HEK293 (cell line): ENCODE measurements at regions not wholly inside any gene's neighbourhood (a gene's known extent, or its start where the extent isn't known, plus 50 kb on each side); places are given as distances from the start of the nearest gene placed in this dataset.
A peak's percentile ranks its signal among the peaks of the same experiment; 100 is the strongest.

Experiments used
- EGR2 ChIP-seq: fragments of 450-650 bp; formaldehyde crosslinking; IDR thresholded peaks from 2 replicates; pipeline ENCODE4 v1.5.1; 2016; ENCODE audit warnings: low read depth, missing biosample characterization, missing genetic modification characterization
- KLF1 ChIP-seq: fragments of 450-650 bp; formaldehyde crosslinking; IDR thresholded peaks from 2 replicates; pipeline ENCODE4 v1.5.1; 2016; ENCODE audit warnings: missing biosample characterization, missing genetic modification characterization
- OSR2 ChIP-seq: fragments of 450-650 bp; formaldehyde crosslinking; IDR thresholded peaks from 2 replicates; pipeline ENCODE4 v1.5.1; 2016; ENCODE audit warnings: missing biosample characterization, missing genetic modification characterization
- PBX3 ChIP-seq: sonication (generic); formaldehyde crosslinking; IDR thresholded peaks from 2 replicates; pipeline ENCODE4 v1.8.1; 2022; ENCODE audit warnings: mild to moderate bottlenecking, moderate library complexity, missing genetic modification reagents
- SP7 ChIP-seq: fragments of 450-650 bp; formaldehyde crosslinking; IDR thresholded peaks from 2 replicates; pipeline ENCODE4 v1.5.1; 2016; ENCODE audit warnings: missing biosample characterization, missing genetic modification characterization
- TCF7L2 ChIP-seq: IDR thresholded peaks from 2 replicates; pipeline ENCODE4 v1.6.1; 2011; ENCODE audit warnings: low read depth, mild to moderate bottlenecking, inconsistent platforms, low read length, moderate library complexity, borderline replicate concordance
- ZBTB1 ChIP-seq: fragments of 450-650 bp; formaldehyde crosslinking; IDR thresholded peaks from 2 replicates; pipeline ENCODE4 v1.5.1; 2016; ENCODE audit warnings: missing biosample characterization, missing genetic modification characterization
- ZBTB48 ChIP-seq: fragments of 450-650 bp; formaldehyde crosslinking; IDR thresholded peaks from 2 replicates; pipeline ENCODE4 v1.5.1; 2016; ENCODE audit warnings: missing biosample characterization, missing genetic modification characterization
- ZBTB49 ChIP-seq: fragments of 450-650 bp; formaldehyde crosslinking; IDR thresholded peaks from 2 replicates; pipeline ENCODE4 v1.5.1; 2016; ENCODE audit warnings: missing biosample characterization, missing genetic modification characterization, low read depth
- ZBTB7A ChIP-seq: fragments of 450-650 bp; formaldehyde crosslinking; IDR thresholded peaks from 2 replicates; pipeline ENCODE4 v1.5.1; 2016; ENCODE audit warnings: low read depth, missing biosample characterization, missing genetic modification characterization
- ZBTB8A ChIP-seq: fragments of 450-650 bp; formaldehyde crosslinking; IDR thresholded peaks from 2 replicates; pipeline ENCODE4 v1.5.1; 2016; ENCODE audit warnings: missing biosample characterization, missing genetic modification characterization
- ZFP37 ChIP-seq: fragments of 450-650 bp; formaldehyde crosslinking; IDR thresholded peaks from 2 replicates; pipeline ENCODE4 v1.5.1; 2016; ENCODE audit warnings: missing biosample characterization, missing genetic modification characterization
- ZNF146 ChIP-seq: fragments of 450-650 bp; formaldehyde crosslinking; IDR thresholded peaks from 2 replicates; pipeline ENCODE4 v1.5.1; 2016; ENCODE audit warnings: missing biosample characterization, missing genetic modification characterization
- ZNF155 ChIP-seq: fragments of 450-650 bp; formaldehyde crosslinking; IDR thresholded peaks from 2 replicates; pipeline ENCODE4 v1.5.1; 2016; ENCODE audit warnings: missing biosample characterization, missing genetic modification characterization
- ZNF19 ChIP-seq: fragments of 450-650 bp; formaldehyde crosslinking; IDR thresholded peaks from 2 replicates; pipeline ENCODE4; 2016; ENCODE audit warnings: missing biosample characterization, missing genetic modification characterization, low read depth
- ZNF266 ChIP-seq: fragments of 450-650 bp; formaldehyde crosslinking; IDR thresholded peaks from 2 replicates; pipeline ENCODE4 v1.5.1; 2016; ENCODE audit warnings: missing biosample characterization, missing genetic modification characterization, low read depth
- ZNF274 ChIP-seq, 2 experiments: fragments of 200-500 bp in 1 of 2; fragments of 450-650 bp in 1 of 2; sonication (Bioruptor generic) in 1 of 2; formaldehyde crosslinking in 1 of 2; IDR thresholded peaks; 2 replicates each; pipeline versions ENCODE4 v1.5.1 to v1.6.1; 2014 to 2016; ENCODE audit warnings: borderline replicate concordance in 1 of 2, inconsistent platforms in 1 of 2, low read length in 1 of 2, missing biosample characterization in 1 of 2, missing genetic modification characterization in 1 of 2
- ZNF280C ChIP-seq: fragments of 450-650 bp; formaldehyde crosslinking; IDR thresholded peaks from 2 replicates; pipeline ENCODE4 v1.5.1; 2016; ENCODE audit warnings: missing biosample characterization, missing genetic modification characterization
- ZNF311 ChIP-seq: fragments of 450-650 bp; formaldehyde crosslinking; IDR thresholded peaks from 2 replicates; pipeline ENCODE4 v1.5.1; 2017; ENCODE audit warnings: missing biosample characterization, missing genetic modification characterization, borderline replicate concordance
- ZNF335 ChIP-seq: fragments of 450-650 bp; formaldehyde crosslinking; conservative IDR thresholded peaks from 2 replicates; pipeline ENCODE4 v1.5.1; 2016; ENCODE audit warnings: missing biosample characterization, missing genetic modification characterization
- ZNF354C ChIP-seq: fragments of 450-650 bp; formaldehyde crosslinking; IDR thresholded peaks from 2 replicates; pipeline ENCODE4 v1.5.1; 2016; ENCODE audit warnings: missing biosample characterization, missing genetic modification characterization, low read depth, borderline replicate concordance
- ZNF37A ChIP-seq: fragments of 450-650 bp; IDR thresholded peaks from 2 replicates; pipeline ENCODE4 v1.5.1; 2018; ENCODE audit warnings: missing biosample characterization, missing genetic modification characterization
- ZNF416 ChIP-seq: fragments of 450-650 bp; formaldehyde crosslinking; IDR thresholded peaks from 2 replicates; pipeline ENCODE4 v1.5.1; 2016; ENCODE audit warnings: missing biosample characterization, missing genetic modification characterization
- ZNF555 ChIP-seq: fragments of 450-650 bp; formaldehyde crosslinking; conservative IDR thresholded peaks from 2 replicates; pipeline ENCODE4 v1.5.1; 2017; ENCODE audit warnings: missing biosample characterization, mild to moderate bottlenecking, missing genetic modification characterization, inconsistent platforms
- ZNF571 ChIP-seq: fragments of 450-650 bp; formaldehyde crosslinking; IDR thresholded peaks from 2 replicates; pipeline ENCODE4 v1.5.0; 2017; ENCODE audit warnings: missing biosample characterization, missing genetic modification characterization
- ZNF580 ChIP-seq: fragments of 450-650 bp; formaldehyde crosslinking; IDR thresholded peaks from 2 replicates; pipeline ENCODE4 v1.5.1; 2016; ENCODE audit warnings: missing biosample characterization, missing genetic modification characterization
- ZNF639 ChIP-seq: fragments of 450-650 bp; formaldehyde crosslinking; IDR thresholded peaks from 2 replicates; pipeline ENCODE4 v1.5.1; 2016; ENCODE audit warnings: missing biosample characterization, missing genetic modification characterization
- ZNF670 ChIP-seq: fragments of 450-650 bp; formaldehyde crosslinking; IDR thresholded peaks from 2 replicates; pipeline ENCODE4 v1.5.1; 2016; ENCODE audit warnings: missing biosample characterization, missing genetic modification characterization, low read depth
- ZNF701 ChIP-seq: fragments of 450-650 bp; formaldehyde crosslinking; IDR thresholded peaks from 2 replicates; pipeline ENCODE4 v1.5.1; 2016; ENCODE audit warnings: missing biosample characterization, missing genetic modification characterization
- ZNF843 ChIP-seq: fragments of 450-650 bp; formaldehyde crosslinking; IDR thresholded peaks from 2 replicates; pipeline ENCODE4 v1.5.1; 2016; ENCODE audit warnings: missing biosample characterization, missing genetic modification characterization
- ZSCAN18 ChIP-seq: fragments of 450-650 bp; formaldehyde crosslinking; IDR thresholded peaks from 2 replicates; pipeline ENCODE4 v1.5.1; 2016; ENCODE audit warnings: missing biosample characterization, missing genetic modification characterization

- TF ChIP-seq ZNF354C, result no peak
- TF ChIP-seq ZNF639 (tag by site-specific recombination), result peak; percentile 90
- TF ChIP-seq ZBTB7A, result no peak
- TF ChIP-seq ZNF146 (tag by site-specific recombination), result no peak; the same call in 1 of the 2 replicates
- TF ChIP-seq ZNF670, result no peak
- no peak for TF ChIP-seq ZBTB48 (tag by site-specific recombination)
- TF ChIP-seq ZNF19, result no peak
- TF ChIP-seq TCF7L2, result no peak
- no peak for TF ChIP-seq ZNF416 (tag by site-specific recombination)
- no peak for TF ChIP-seq ZBTB1 (tag by site-specific recombination)
- no peak for TF ChIP-seq ZNF701 (tag by site-specific recombination)
- TF ChIP-seq ZNF274 (IDR thresholded peaks at IDR 0.05; ENCODE audit: low read length), result no peak
- TF ChIP-seq ZNF274 (tag by site-specific recombination; IDR thresholded peaks at IDR 0.05; ENCODE audit: borderline replicate concordance), result no peak
- no peak for TF ChIP-seq ZBTB49 (tag by site-specific recombination)
- no peak for TF ChIP-seq ZSCAN18
- no peak for TF ChIP-seq ZNF280C (tag by site-specific recombination)
- no peak for TF ChIP-seq EGR2 (tag by site-specific recombination)
- TF ChIP-seq SP7, result peak; percentile 83
- no peak for TF ChIP-seq ZNF311
- no peak for TF ChIP-seq ZFP37 (tag by site-specific recombination)
- 0 out of 2 replicates have a peak, but pooled peaks have one; percentile 33 for TF ChIP-seq ZNF335 (tag by site-specific recombination)
- TF ChIP-seq ZNF843 (tag by site-specific recombination), result peak; percentile 31; the same call in 1 of the 2 replicates
- no peak for TF ChIP-seq ZNF266
- TF ChIP-seq PBX3, result no peak
- peak; percentile 62 for TF ChIP-seq ZNF580 (tag by site-specific recombination)
- no peak for TF ChIP-seq OSR2 (tag by site-specific recombination)
- TF ChIP-seq KLF1 (tag by site-specific recombination), result no peak
- no peak for TF ChIP-seq ZNF155
- TF ChIP-seq ZNF571 (tag by site-specific recombination), result no peak
- no peak for TF ChIP-seq ZNF555 (tag by site-specific recombination)
- no peak for TF ChIP-seq ZNF37A (tag by site-specific recombination)
- TF ChIP-seq ZBTB8A (tag by site-specific recombination), result peak; percentile 52; the same call in 1 of the 2 replicates
Measured at GRCh38 chr6:27795697-27796494, 116.3 kb downstream of the OR2B2 start (continued).
